Transverse colon (tissue), 4 donors: ENCODE measurements at regions not wholly inside any gene's neighbourhood (a gene's known extent, or its start where the extent isn't known, plus 50 kb on each side); places are given as distances from the start of the nearest gene placed in this dataset.

Experiments used
- DNase-seq: peaks from one replicate; pipeline ENCODE4 v3.0.0-alpha.2; 2019
- H3K27ac ChIP-seq, 4 donors: fragments of 200-600 bp; sonication (generic); 2 replicates each; pipeline ENCODE4 v1.5.1; 2016 to 2018; ENCODE audit warnings: inconsistent platforms in 4 of 4
- H3K27me3 ChIP-seq: fragments of 200-600 bp; sonication (generic); 2 replicates; pipeline ENCODE4 v1.5.1; 2017; ENCODE audit warnings: inconsistent platforms
- H3K36me3 ChIP-seq, 4 donors: fragments of 200-600 bp; sonication (generic); 2 replicates each; pipeline ENCODE4 v1.5.1; 2017 to 2019; ENCODE audit warnings: inconsistent platforms in 4 of 4
- H3K4me1 ChIP-seq, 4 donors: fragments of 200-600 bp; sonication (generic); 2 replicates each; pipeline ENCODE4 v1.5.1; 2017 to 2020; ENCODE audit warnings: inconsistent platforms in 4 of 4
- H3K4me3 ChIP-seq, 4 donors: fragments of 200-600 bp; sonication (generic); 1 replicate in 1 of 4; 2 replicates in 3 of 4; pipeline versions ENCODE4 v1.5.1 to v1.6.1; 2017 to 2019; ENCODE audit warnings: inconsistent platforms in 4 of 4
- H3K9me3 ChIP-seq, 2 donors: fragments of 200-600 bp; sonication (generic); 2 replicates each; pipeline ENCODE4 v1.5.1; 2017 to 2019; ENCODE audit warnings: inconsistent platforms in 2 of 2
- EP300 ChIP-seq: sonication (generic); formaldehyde crosslinking; IDR thresholded peaks from one replicate; pipeline ENCODE4 v1.6.1; 2017; ENCODE audit warnings: antibody characterized with exemption, low read depth
- POLR2A ChIP-seq: fragments of 450-650 bp; IDR thresholded peaks from one replicate; pipeline ENCODE4 v1.6.1; 2016; ENCODE audit warnings: antibody characterized with exemption, mild to moderate bottlenecking, moderate library complexity
- POLR2AphosphoS5 ChIP-seq, 3 donors: sonication (generic); formaldehyde crosslinking; IDR thresholded peaks; one replicate each; pipeline ENCODE4 v1.6.1; 2016; ENCODE audit warnings: antibody characterized with exemption in 3 of 3
- WGBS, 2 donors: methylation state at CpG; one replicate each; pipeline ENCODE4 v1.1.5; 2018; ENCODE audit warnings: low coverage in 1 of 2; 5-methylcytosine and 5-hydroxymethylcytosine counted together
- in situ Hi-C, 4 donors: fragments of 200-750 bp; cut with MboI; loops; one replicate each; pipeline versions ENCODE4 v1.15.0 to v1.15.1; 2017; ENCODE audit warnings: low sequenced_read_pairs in 3 of 4, low pct_ligation_motif_present in 1 of 4, low pct_unique_long_range_greater_than_20kb in 1 of 4
- intact Hi-C: fragments of 100-400 bp; cut with DNase I; formaldehyde crosslinking; loops from one replicate; pipeline ENCODE4 v1.15.1; 2023; ENCODE audit warnings: low total_unique reads
- TF ChIP-seq, protein P1 (sequence below), 5 experiments: fragments of 200-600 bp in 3 of 5; fragments of 450-650 bp in 2 of 5; sonication (generic) in 3 of 5; IDR thresholded peaks; 1 replicate in 2 of 5; 2 replicates in 3 of 5; pipeline ENCODE4 v1.5.1; 2016 to 2017; ENCODE audit warnings: antibody characterized with exemption in 5 of 5, inconsistent platforms in 3 of 5, mild to moderate bottlenecking in 2 of 5, moderate library complexity in 1 of 5

GRCh38 chr1:57683037-57683942 lies 259.4 kb upstream of the DAB1 start:
- H3K9me3 ChIP-seq, result no peaks in the 10 kb centered on the region
- no peaks in the 10 kb centered on the region for H3K4me1 ChIP-seq
- no peak overlapping the region for H3K27ac ChIP-seq
- no peaks in the 10 kb centered on the region for H3K27me3 ChIP-seq
- in situ Hi-C loops (no loop called here), intact Hi-C loops (no loop called here)
- no peak for TF ChIP-seq EP300
- no peak for TF ChIP-seq POLR2A
- TF ChIP-seq, protein P1, sequence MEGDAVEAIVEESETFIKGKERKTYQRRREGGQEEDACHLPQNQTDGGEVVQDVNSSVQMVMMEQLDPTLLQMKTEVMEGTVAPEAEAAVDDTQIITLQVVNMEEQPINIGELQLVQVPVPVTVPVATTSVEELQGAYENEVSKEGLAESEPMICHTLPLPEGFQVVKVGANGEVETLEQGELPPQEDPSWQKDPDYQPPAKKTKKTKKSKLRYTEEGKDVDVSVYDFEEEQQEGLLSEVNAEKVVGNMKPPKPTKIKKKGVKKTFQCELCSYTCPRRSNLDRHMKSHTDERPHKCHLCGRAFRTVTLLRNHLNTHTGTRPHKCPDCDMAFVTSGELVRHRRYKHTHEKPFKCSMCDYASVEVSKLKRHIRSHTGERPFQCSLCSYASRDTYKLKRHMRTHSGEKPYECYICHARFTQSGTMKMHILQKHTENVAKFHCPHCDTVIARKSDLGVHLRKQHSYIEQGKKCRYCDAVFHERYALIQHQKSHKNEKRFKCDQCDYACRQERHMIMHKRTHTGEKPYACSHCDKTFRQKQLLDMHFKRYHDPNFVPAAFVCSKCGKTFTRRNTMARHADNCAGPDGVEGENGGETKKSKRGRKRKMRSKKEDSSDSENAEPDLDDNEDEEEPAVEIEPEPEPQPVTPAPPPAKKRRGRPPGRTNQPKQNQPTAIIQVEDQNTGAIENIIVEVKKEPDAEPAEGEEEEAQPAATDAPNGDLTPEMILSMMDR (IDR thresholded peaks at IDR 0.05), result no peak
- TF ChIP-seq POLR2AphosphoS5 (IDR thresholded peaks at IDR 0.05), result no peak
- WGBS, 2 donors, result 57 to 63% methylated on average over 3 to 7 of the region's 7 CpGs
- no peak for DNase-seq
- H3K36me3 ChIP-seq, result no peaks in the 10 kb centered on the region
- H3K4me3 ChIP-seq, result no peak overlapping the region

- no peak for DNase-seq
- H3K27me3 ChIP-seq, result no peaks in the 10 kb centered on the region
- in situ Hi-C loops, result no loop called here
- H3K36me3 ChIP-seq, result no peaks in the 10 kb centered on the region
- H3K9me3 ChIP-seq, result no peaks in the 10 kb centered on the region
- TF ChIP-seq EP300 (no peak), POLR2AphosphoS5 (IDR thresholded peaks at IDR 0.05) (no peak), POLR2A (no peak)
- TF ChIP-seq, protein P1 (IDR thresholded peaks at IDR 0.05), result no peak
- no peak overlapping the region for H3K4me3 ChIP-seq
- H3K27ac ChIP-seq, result no peak overlapping the region
- WGBS, 2 donors, result 3 to 14% methylated on average over 1 of the region's 1 CpG
- intact Hi-C loops, result loop anchor here (1.0 kb wide), 1 partner anchor 25 kb away; no protein-coding TSS in a partner anchor
- H3K4me1 ChIP-seq, result no peaks in the 10 kb centered on the region
Observed at GRCh38 chr1:57678138-57678537, 254.3 kb upstream of the DAB1 start.

- Histone ChIP-seq H3K27ac (no peak overlapping the region), H3K4me1 (no peaks in the 10 kb centered on the region), H3K36me3 (no peaks in the 10 kb centered on the region), H3K27me3 (no peaks in the 10 kb centered on the region), H3K9me3 (no peaks in the 10 kb centered on the region), H3K4me3 (no peak overlapping the region)
- DNase-seq, result no peak
- in situ Hi-C loops, result no loop called here
- intact Hi-C loops, result no loop called here
- no peak for TF ChIP-seq POLR2A
- TF ChIP-seq, protein P1 (IDR thresholded peaks at IDR 0.05), result no peak
- no peak for TF ChIP-seq POLR2AphosphoS5 (IDR thresholded peaks at IDR 0.05)
- TF ChIP-seq EP300, result no peak
Observed at GRCh38 chr1:57675776-57676175, 251.9 kb upstream of the DAB1 start.

DNA sequence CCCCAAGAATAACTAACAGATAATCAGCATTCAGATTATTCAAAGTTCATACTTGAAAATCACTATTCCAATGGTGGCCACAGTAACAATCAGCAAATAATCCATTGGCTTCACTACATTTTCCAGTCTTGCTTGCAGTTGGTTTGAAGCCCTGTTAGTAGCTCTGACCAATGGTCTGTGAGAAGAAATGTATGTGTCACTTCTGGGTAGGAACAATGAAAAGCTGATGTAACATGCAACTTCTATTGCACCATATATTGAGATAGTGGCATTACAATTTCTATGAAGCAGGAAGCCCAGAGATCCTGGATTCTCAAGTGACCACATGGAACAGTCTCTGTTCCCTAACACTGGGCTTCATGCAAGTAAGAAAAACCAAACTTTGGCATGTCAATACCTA lies 250.9 kb upstream of the DAB1 start:
- H3K9me3 ChIP-seq, result no peaks in the 10 kb centered on the region
- intact Hi-C loops, result loop anchor here (5.0 kb wide), 1 partner anchor 812 kb away; no protein-coding TSS in a partner anchor
- no peak overlapping the region for H3K27ac ChIP-seq
- DNase-seq, result no peak
- H3K27me3 ChIP-seq, result no peaks in the 10 kb centered on the region
- no peaks in the 10 kb centered on the region for H3K4me1 ChIP-seq
- in situ Hi-C loops, result no loop called here
- TF ChIP-seq POLR2A (no peak), POLR2AphosphoS5 (IDR thresholded peaks at IDR 0.05) (no peak), EP300 (no peak)
- TF ChIP-seq, protein P1 (IDR thresholded peaks at IDR 0.05), result no peak
- no peaks in the 10 kb centered on the region for H3K36me3 ChIP-seq
- H3K4me3 ChIP-seq, result no peak overlapping the region
